ENCODE measurements at regions not wholly inside any gene's neighbourhood (a gene's known extent, or its start where the extent isn't known, plus 50 kb on each side); places are given as distances from the start of the nearest gene placed in this dataset.

GRCh38 chr12:40552868-40553267, 139.4 kb upstream of the CNTN1 start:
- TF ChIP-seq CTCF (IDR thresholded peaks at IDR 0.05; ENCODE audit: poor library complexity) (no peak), EZH2 (IDR thresholded peaks at IDR 0.05; ENCODE audit: borderline replicate concordance) (no peak)
